Natural killer cell (primary cell): ENCODE measurements at regions not wholly inside any gene's neighbourhood (a gene's known extent, or its start where the extent isn't known, plus 50 kb on each side); places are given as distances from the start of the nearest gene placed in this dataset.

ENCODE experiments used
- ATAC-seq, 3 donors: fragments of 150-1000 bp in 2 of 3; fragments of 200-7000 bp in 1 of 3; cut with Tn5 transposase; 1 replicate in 1 of 3; 2 replicates in 2 of 3; pipeline ENCODE4 v1.10.0; 2021; ENCODE audit warnings: mild to moderate bottlenecking in 2 of 3, moderate library complexity in 2 of 3
- DNase-seq, 2 donors: peaks; one replicate each; pipeline versions ENCODE4 v3.0.0 to v3.0.0-alpha.2; 2013 to 2021; ENCODE audit warnings: mixed read lengths in 1 of 2
- H3K27ac ChIP-seq: one replicate; pipeline ENCODE4 v1.5.1; 2013; ENCODE audit warnings: mild to moderate bottlenecking, low read length
- H3K27me3 ChIP-seq: one replicate; pipeline ENCODE4 v1.6.1; 2013; ENCODE audit warnings: low read length; ENCODE audit not compliant: control insufficient read depth, insufficient read depth
- H3K36me3 ChIP-seq: one replicate; pipeline ENCODE4 v1.6.1; 2013; ENCODE audit warnings: low read length; ENCODE audit not compliant: control insufficient read depth, insufficient read depth
- H3K4me1 ChIP-seq: one replicate; pipeline ENCODE4 v1.6.1; 2013; ENCODE audit warnings: low read length; ENCODE audit not compliant: control insufficient read depth, insufficient read depth
- H3K4me3 ChIP-seq: one replicate; pipeline ENCODE4 v1.5.1; 2013; ENCODE audit warnings: low read length
- H3K9me3 ChIP-seq: one replicate; pipeline ENCODE4 v1.6.1; 2013; ENCODE audit warnings: low read length; ENCODE audit not compliant: control insufficient read depth, insufficient read depth
- H3K27ac Mint-ChIP-seq, 2 donors: one replicate each; pipeline ENCODE4 v1.8.0; 2022; ENCODE audit warnings: mild to moderate bottlenecking in 2 of 2, mixed read lengths in 2 of 2, moderate library complexity in 1 of 2
- H3K27me3 Mint-ChIP-seq, 2 donors: one replicate each; pipeline ENCODE4 v1.8.0; 2022; ENCODE audit warnings: low read depth in 2 of 2, mixed read lengths in 2 of 2
- H3K36me3 Mint-ChIP-seq: one replicate; pipeline ENCODE4 v1.8.0; 2022; ENCODE audit warnings: mixed read lengths
- H3K4me1 Mint-ChIP-seq, 2 donors: one replicate each; pipeline ENCODE4 v1.8.0; 2022; ENCODE audit warnings: mixed read lengths in 2 of 2
- H3K4me3 Mint-ChIP-seq: one replicate; pipeline ENCODE4 v1.8.0; 2022; ENCODE audit warnings: mild to moderate bottlenecking, moderate library complexity, mixed read lengths
- H3K9me3 Mint-ChIP-seq, 2 donors: one replicate each; pipeline ENCODE4 v1.8.0; 2022; ENCODE audit warnings: mixed read lengths in 2 of 2
- CTCF ChIP-seq: fragments of 200-600 bp; IDR thresholded peaks from one replicate; pipeline ENCODE4 v1.8.0; 2022; ENCODE audit warnings: antibody characterized with exemption
- WGBS: methylation state at CpG from one replicate; pipeline ENCODE4 v1.1.7; 2013; ENCODE audit warnings: missing lambda C conversion rate; ENCODE audit not compliant: insufficient coverage; 5-methylcytosine and 5-hydroxymethylcytosine counted together
- intact Hi-C: fragments of 100-400 bp; cut with micrococcal nuclease; formaldehyde crosslinking; loops from one replicate; pipeline ENCODE4 v1.14.2; 2022

- no peak overlapping the region for H3K27ac ChIP-seq
- no peak for TF ChIP-seq CTCF
- no peaks in the 10 kb centered on the region for H3K36me3 ChIP-seq
- no peaks in the 10 kb centered on the region for H3K27me3 ChIP-seq
- Mint-ChIP-seq H3K27ac (no peak overlapping the region), H3K4me3 (no peak overlapping the region), H3K36me3 (peaks cover 7% of the 10 kb centered on the region), H3K9me3 (peaks cover 6 to 8% of the 10 kb centered on the region in 2 donors), H3K4me1 (no peaks in the 10 kb centered on the region), H3K27me3 (no peaks in the 10 kb centered on the region)
- DNase-seq = no peak
- 84% methylated on average over 4 of the region's 4 CpGs for WGBS
- ATAC-seq = no peak
- H3K9me3 ChIP-seq = no peaks in the 10 kb centered on the region
- intact Hi-C loops = no loop called here
- no peak overlapping the region for H3K4me3 ChIP-seq
- no peaks in the 10 kb centered on the region for H3K4me1 ChIP-seq
Measured at GRCh38 chr4:156596706-156597329, 374.8 kb downstream of the PDGFC start.

GRCh38 chr4:156596026-156596425 is 375.6 kb downstream of the PDGFC start:
- Histone ChIP-seq H3K4me1 (no peaks in the 10 kb centered on the region), H3K27me3 (no peaks in the 10 kb centered on the region), H3K9me3 (no peaks in the 10 kb centered on the region), H3K36me3 (no peaks in the 10 kb centered on the region), H3K27ac (no peak overlapping the region), H3K4me3 (no peak overlapping the region)
- Mint-ChIP-seq H3K36me3 (peaks cover 7% of the 10 kb centered on the region), H3K9me3 (peaks cover 4 to 8% of the 10 kb centered on the region in 2 donors), H3K4me1 (no peaks in the 10 kb centered on the region), H3K4me3 (no peak overlapping the region), H3K27ac (no peak overlapping the region), H3K27me3 (no peaks in the 10 kb centered on the region)
- DNase-seq = no peak
- no peak for ATAC-seq
- intact Hi-C loops = no loop called here
- 91% methylated on average over 2 of the region's 2 CpGs for WGBS
- TF ChIP-seq CTCF = no peak

GRCh38 chr4:156595041-156595440 is 376.6 kb downstream of the PDGFC start:
- no peak for TF ChIP-seq CTCF
- ATAC-seq (no peak), DNase-seq (no peak)
- no peaks in the 10 kb centered on the region for H3K27me3 Mint-ChIP-seq
- H3K27me3 ChIP-seq = no peaks in the 10 kb centered on the region
- H3K9me3 Mint-ChIP-seq = peaks cover 4 to 11% of the 10 kb centered on the region in 2 donors
- H3K4me1 Mint-ChIP-seq = no peaks in the 10 kb centered on the region
- H3K9me3 ChIP-seq = no peaks in the 10 kb centered on the region
- H3K4me3 ChIP-seq = no peak overlapping the region
- intact Hi-C loops = no loop called here
- 57% methylated on average over 1 of the region's 1 CpG for WGBS
- no peaks in the 10 kb centered on the region for H3K36me3 ChIP-seq
- H3K27ac Mint-ChIP-seq = no peak overlapping the region
- no peak overlapping the region for H3K27ac ChIP-seq
- no peaks in the 10 kb centered on the region for H3K4me1 ChIP-seq
- H3K36me3 Mint-ChIP-seq = peaks cover 7% of the 10 kb centered on the region
- no peak overlapping the region for H3K4me3 Mint-ChIP-seq

DNA sequence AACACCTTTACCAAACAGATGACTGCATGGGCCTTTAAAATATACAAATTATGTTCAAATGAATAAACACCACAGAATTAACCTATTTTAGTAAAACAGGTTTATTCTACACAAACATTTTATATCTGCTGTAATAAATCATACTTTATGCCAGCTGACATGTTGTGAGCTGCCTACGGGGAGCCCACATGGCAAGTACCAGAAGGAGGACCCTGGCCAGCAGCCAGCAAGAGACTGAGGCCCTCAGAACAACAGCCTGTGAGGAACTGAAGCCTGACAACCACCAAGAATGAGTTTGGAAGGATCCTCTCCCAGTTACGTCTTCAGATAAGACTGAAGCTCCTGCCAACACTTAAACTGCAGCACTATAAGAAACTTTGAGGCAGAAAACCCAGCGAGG is 377.0 kb downstream of the PDGFC start:
- H3K4me1 Mint-ChIP-seq = no peaks in the 10 kb centered on the region
- H3K9me3 Mint-ChIP-seq = peaks cover 3 to 9% of the 10 kb centered on the region in 2 donors
- DNase-seq (no peak), ATAC-seq (no peak)
- H3K9me3 ChIP-seq = no peaks in the 10 kb centered on the region
- H3K27ac ChIP-seq = no peak overlapping the region
- H3K27me3 Mint-ChIP-seq = no peaks in the 10 kb centered on the region
- no peak overlapping the region for H3K27ac Mint-ChIP-seq
- 21% methylated on average over 2 of the region's 3 CpGs for WGBS
- no peaks in the 10 kb centered on the region for H3K4me1 ChIP-seq
- H3K27me3 ChIP-seq = no peaks in the 10 kb centered on the region
- H3K4me3 Mint-ChIP-seq = no peak overlapping the region
- H3K36me3 ChIP-seq = no peaks in the 10 kb centered on the region
- H3K4me3 ChIP-seq = no peak overlapping the region
- no peak for TF ChIP-seq CTCF
- intact Hi-C loops = no loop called here
- peaks cover 7% of the 10 kb centered on the region for H3K36me3 Mint-ChIP-seq
